ENCODE measurements at regions not wholly inside any gene's neighbourhood (a gene's known extent, or its start where the extent isn't known, plus 50 kb on each side); places are given as distances from the start of the nearest gene placed in this dataset.

- peak in 1 of 2 donors; percentile 27 for TF ChIP-seq CTCF (conservative IDR thresholded peaks at IDR 0.05 in 1 of 2, IDR thresholded peaks at IDR 0.05 in 1 of 2; ENCODE audit: extremely low read depth in 1 of 2, insufficient read depth in 1 of 2, low read depth in 1 of 2, low read length in 2 of 2)
- no peak for TF ChIP-seq EZH2 (IDR thresholded peaks at IDR 0.05; ENCODE audit: borderline replicate concordance, low read length)
Measured at GRCh38 chr12:125193376-125194152, 128.3 kb downstream of the AACS start.

Measured in mammary epithelial cell (primary cell).